ENCODE measurements at regions not wholly inside any gene's neighbourhood (a gene's known extent, or its start where the extent isn't known, plus 50 kb on each side); places are given as distances from the start of the nearest gene placed in this dataset.

GRCh38 chr11:60633645-60634044, 65.8 kb upstream of the MS4A8 start:
- Histone ChIP-seq H3K9me2 (ENCODE audit: insufficient read depth, low read length) (no peaks in the 10 kb centered on the region), H3K4me3 (ENCODE audit: low read depth, low read length, poor library complexity, severe bottlenecking) (no peak overlapping the region), H3K4me2 (ENCODE audit: low read length) (peak overlapping the region; percentile 8; the same call in 1 of the 2 replicates), H3K79me2 (ENCODE audit: insufficient read depth, low read depth, low read length) (no peaks in the 10 kb centered on the region), H3K9me3 (ENCODE audit: low read length) (no peaks in the 10 kb centered on the region), H3K36me3 (ENCODE audit: insufficient read depth, low read length) (no peaks in the 10 kb centered on the region), H4K20me1 (ENCODE audit: insufficient read depth, low read length) (no peaks in the 10 kb centered on the region), H2AFZ (ENCODE audit: low read length) (no peak overlapping the region), H3K27ac (ENCODE audit: low read depth, low read length, poor library complexity, severe bottlenecking) (no peak overlapping the region), H3K4me1 (ENCODE audit: insufficient read depth, low read length, poor library complexity, severe bottlenecking) (peaks cover 10% of the 10 kb centered on the region)
- ChIA-PET POLR2A (no interaction called here), CTCF (ENCODE audit: unreplicated experiment) (no interaction called here)
- peak; percentile 16 for DNase-seq (ENCODE audit: low spot score)
- BruUV-seq (replicated peaks) = no TSS peak
- no peak for TF ChIP-seq EZH2phosphoT487 (IDR thresholded peaks at IDR 0.05; ENCODE audit: borderline replicate concordance, low read depth, low read length)
- TF ChIP-seq CTCF (conservative IDR thresholded peaks at IDR 0.05; ENCODE audit: low read length) = no peak
- intact Hi-C loops (cut with micrococcal nuclease; ENCODE audit: unreplicated experiment) = loop anchor here (5.0 kb wide), 1 partner anchor 366 kb away; no protein-coding TSS in a partner anchor

DNA sequence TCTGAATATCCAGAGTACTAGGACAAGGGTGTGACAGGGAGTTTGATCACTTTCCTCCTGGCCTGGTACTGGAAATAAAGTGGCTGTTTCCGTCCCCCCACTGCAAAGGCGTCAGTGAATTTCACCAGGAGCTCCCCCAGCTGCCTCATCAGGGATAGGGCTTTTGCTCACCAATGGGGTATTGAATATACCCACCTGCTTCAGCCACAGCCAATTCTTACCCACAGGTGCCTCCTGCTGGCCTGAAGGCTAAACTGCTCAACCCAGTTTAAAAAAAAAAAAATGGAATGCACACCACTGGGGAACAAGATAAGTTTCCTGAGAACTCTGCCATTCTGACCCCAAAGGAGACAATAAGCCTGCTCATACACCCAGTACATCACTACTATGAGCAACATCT, 65.3 kb upstream of the MS4A8 start:
- Histone ChIP-seq H3K4me3 (ENCODE audit: low read depth, low read length, poor library complexity, severe bottlenecking) (no peak overlapping the region), H3K4me1 (ENCODE audit: insufficient read depth, low read length, poor library complexity, severe bottlenecking) (peaks cover 10% of the 10 kb centered on the region), H3K4me2 (ENCODE audit: low read length) (no peak overlapping the region), H3K27ac (ENCODE audit: low read depth, low read length, poor library complexity, severe bottlenecking) (no peak overlapping the region), H3K9me3 (ENCODE audit: low read length) (no peaks in the 10 kb centered on the region), H2AFZ (ENCODE audit: low read length) (no peak overlapping the region), H3K79me2 (ENCODE audit: insufficient read depth, low read depth, low read length) (no peaks in the 10 kb centered on the region), H4K20me1 (ENCODE audit: insufficient read depth, low read length) (no peaks in the 10 kb centered on the region), H3K36me3 (ENCODE audit: insufficient read depth, low read length) (no peaks in the 10 kb centered on the region), H3K9me2 (ENCODE audit: insufficient read depth, low read length) (no peaks in the 10 kb centered on the region)
- peak; percentile 58 for DNase-seq (ENCODE audit: low spot score)
- intact Hi-C loops (cut with micrococcal nuclease; ENCODE audit: unreplicated experiment) = loop anchor here (5.0 kb wide), 1 partner anchor 367 kb away; no protein-coding TSS in a partner anchor
- no peak for TF ChIP-seq EZH2phosphoT487 (IDR thresholded peaks at IDR 0.05; ENCODE audit: borderline replicate concordance, low read depth, low read length)
- TF ChIP-seq CTCF (conservative IDR thresholded peaks at IDR 0.05; ENCODE audit: low read length) = peak; percentile 85
- CTCF ChIA-PET (ENCODE audit: unreplicated experiment) = no interaction called here
- POLR2A ChIA-PET = no interaction called here
- no TSS peak for BruUV-seq (replicated peaks)

- POLR2A ChIA-PET = no interaction called here
- Histone ChIP-seq H3K4me1 (ENCODE audit: insufficient read depth, low read length, poor library complexity, severe bottlenecking) (no peaks in the 10 kb centered on the region), H3K9me3 (ENCODE audit: low read length) (no peaks in the 10 kb centered on the region), H3K9me2 (ENCODE audit: insufficient read depth, low read length) (no peaks in the 10 kb centered on the region), H3K4me2 (ENCODE audit: low read length) (no peak overlapping the region), H3K27ac (ENCODE audit: low read depth, low read length, poor library complexity, severe bottlenecking) (no peak overlapping the region), H2AFZ (ENCODE audit: low read length) (no peak overlapping the region), H3K4me3 (ENCODE audit: low read depth, low read length, poor library complexity, severe bottlenecking) (no peak overlapping the region), H4K20me1 (ENCODE audit: insufficient read depth, low read length) (no peaks in the 10 kb centered on the region), H3K36me3 (ENCODE audit: insufficient read depth, low read length) (no peaks in the 10 kb centered on the region), H3K79me2 (ENCODE audit: insufficient read depth, low read depth, low read length) (no peaks in the 10 kb centered on the region)
- intact Hi-C loops (cut with micrococcal nuclease; ENCODE audit: unreplicated experiment) = no loop called here
- DNase-seq (ENCODE audit: low spot score) = no peak
- BruUV-seq (replicated peaks) = no TSS peak
- TF ChIP-seq EZH2phosphoT487 (IDR thresholded peaks at IDR 0.05; ENCODE audit: borderline replicate concordance, low read depth, low read length) (no peak), CTCF (conservative IDR thresholded peaks at IDR 0.05; ENCODE audit: low read length) (no peak)
- CTCF ChIA-PET (ENCODE audit: unreplicated experiment) = no interaction called here
These were observed 57.5 kb upstream of the MS4A8 start for GRCh38 chr11:60641940-60642339.

Measured in OCI-LY7 (cell line).